ENCODE measurements at regions not wholly inside any gene's neighbourhood (a gene's known extent, or its start where the extent isn't known, plus 50 kb on each side); places are given as distances from the start of the nearest gene placed in this dataset.

DNA sequence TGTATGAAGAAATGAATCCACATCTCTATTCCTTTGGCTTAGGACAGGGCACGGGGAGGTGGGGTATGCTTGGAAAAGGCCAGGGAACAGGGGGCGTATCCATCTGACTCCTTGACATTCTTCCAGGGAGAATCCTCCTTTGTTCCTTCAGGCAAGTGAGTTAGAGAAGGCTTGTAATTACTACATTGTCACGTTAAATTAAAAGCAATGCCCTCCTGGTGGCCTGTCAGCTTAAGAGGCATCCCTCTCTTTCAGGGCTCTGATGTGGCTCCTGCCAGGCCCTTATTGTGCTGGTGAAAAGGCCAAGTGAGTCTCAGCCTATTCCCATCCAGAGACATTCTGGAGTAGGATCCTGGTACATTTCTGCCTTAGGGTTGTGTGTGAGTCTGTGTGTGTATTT lies 128.3 kb downstream of the FOXA2 start:
- Histone ChIP-seq H3K36me3 (ENCODE audit: control insufficient read depth, insufficient read depth, low read length) (no peaks in the 10 kb centered on the region), H3K27ac (ENCODE audit: insufficient read depth, low read depth, low read length, poor library complexity, severe bottlenecking) (no peak overlapping the region), H3K9me3 (ENCODE audit: control insufficient read depth, low read length) (no peaks in the 10 kb centered on the region), H3K4me3 (ENCODE audit: insufficient read depth, low read depth, low read length) (no peak overlapping the region), H3K4me1 (ENCODE audit: control insufficient read depth, insufficient read depth, low read length) (peaks cover 26% of the 10 kb centered on the region), H3K27me3 (ENCODE audit: control insufficient read depth, insufficient read depth, low read length, poor library complexity, severe bottlenecking) (peaks cover 91% of the 10 kb centered on the region)
- WGBS, 2 experiments = 0% methylated on average over 2 to 3 of the region's 3 CpGs

DNA sequence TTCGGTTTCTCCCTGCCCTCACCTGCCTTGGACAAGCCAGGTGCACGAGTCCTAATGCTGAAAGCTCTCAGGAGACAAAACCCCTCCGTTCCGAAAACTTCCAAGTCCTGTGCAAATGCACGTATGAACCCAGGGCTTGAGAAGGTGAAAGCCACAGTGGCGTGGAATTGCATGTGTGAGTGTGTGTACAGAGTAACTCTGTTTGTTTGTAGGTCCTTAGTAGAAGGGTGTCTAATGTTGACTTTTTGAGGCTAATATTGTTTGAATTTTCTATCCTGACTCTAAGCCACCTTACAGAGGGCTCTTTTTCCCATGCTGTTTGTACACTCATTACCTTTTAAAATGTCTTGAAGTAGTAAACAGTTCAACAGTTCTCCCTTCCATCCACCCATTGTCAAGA lies 129.1 kb downstream of the FOXA2 start:
- Histone ChIP-seq H3K4me1 (ENCODE audit: control insufficient read depth, insufficient read depth, low read length) (peaks cover 26% of the 10 kb centered on the region), H3K36me3 (ENCODE audit: control insufficient read depth, insufficient read depth, low read length) (no peaks in the 10 kb centered on the region), H3K4me3 (ENCODE audit: insufficient read depth, low read depth, low read length) (no peak overlapping the region), H3K27me3 (ENCODE audit: control insufficient read depth, insufficient read depth, low read length, poor library complexity, severe bottlenecking) (peaks cover 94% of the 10 kb centered on the region), H3K9me3 (ENCODE audit: control insufficient read depth, low read length) (no peaks in the 10 kb centered on the region), H3K27ac (ENCODE audit: insufficient read depth, low read depth, low read length, poor library complexity, severe bottlenecking) (no peak overlapping the region)
- 80 to 85% methylated on average over 6 of the region's 6 CpGs for WGBS, 2 experiments

DNA sequence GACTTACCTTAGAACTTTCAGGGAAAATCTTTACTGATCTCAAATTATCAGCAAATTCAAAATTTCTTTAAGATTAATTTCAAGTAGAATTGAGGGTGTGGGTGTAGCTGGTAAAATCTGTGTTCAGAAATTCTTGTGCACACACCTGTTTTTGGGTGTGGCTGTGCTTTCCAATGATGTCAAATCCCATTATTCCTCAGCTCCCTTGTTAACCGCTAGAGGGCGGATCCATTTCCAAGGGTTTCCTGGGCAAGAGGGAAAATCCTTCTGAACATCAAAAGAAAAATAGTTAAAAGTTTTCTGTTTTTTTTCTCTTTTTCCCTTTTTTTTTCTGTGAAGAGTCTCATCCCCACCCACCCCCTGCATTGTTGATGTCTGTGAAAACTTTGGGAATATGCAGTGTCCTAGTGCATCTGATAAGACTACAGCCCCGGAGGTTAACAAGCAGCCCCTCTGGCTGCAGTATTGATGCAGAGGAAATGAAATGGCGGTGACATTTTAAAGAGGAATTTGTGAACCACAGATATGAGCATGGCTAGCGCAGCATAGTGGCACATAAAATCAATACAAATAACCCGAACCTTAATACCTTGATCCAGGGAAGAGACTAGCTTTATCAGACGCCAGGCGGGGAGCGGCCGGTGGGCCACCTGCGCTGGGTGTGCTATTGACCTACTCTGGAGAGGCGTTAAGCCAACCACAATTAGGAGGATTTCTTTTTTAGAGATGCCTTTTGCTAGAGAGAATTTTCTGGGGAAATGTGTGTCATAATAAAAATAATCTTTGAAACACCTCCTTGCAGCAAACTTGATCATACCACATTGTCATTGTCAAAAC lies 130.9 kb downstream of the FOXA2 start:
- Histone ChIP-seq H3K9me3 (ENCODE audit: control insufficient read depth, low read length) (no peaks in the 10 kb centered on the region), H3K27ac (ENCODE audit: insufficient read depth, low read depth, low read length, poor library complexity, severe bottlenecking) (no peak overlapping the region), H3K36me3 (ENCODE audit: control insufficient read depth, insufficient read depth, low read length) (no peaks in the 10 kb centered on the region), H3K27me3 (ENCODE audit: control insufficient read depth, insufficient read depth, low read length, poor library complexity, severe bottlenecking) (peaks cover 94% of the 10 kb centered on the region), H3K4me3 (ENCODE audit: insufficient read depth, low read depth, low read length) (no peak overlapping the region), H3K4me1 (ENCODE audit: control insufficient read depth, insufficient read depth, low read length) (peaks cover 41% of the 10 kb centered on the region)
- WGBS, 2 experiments = 72 to 78% methylated on average over 12 of the region's 12 CpGs

DNA sequence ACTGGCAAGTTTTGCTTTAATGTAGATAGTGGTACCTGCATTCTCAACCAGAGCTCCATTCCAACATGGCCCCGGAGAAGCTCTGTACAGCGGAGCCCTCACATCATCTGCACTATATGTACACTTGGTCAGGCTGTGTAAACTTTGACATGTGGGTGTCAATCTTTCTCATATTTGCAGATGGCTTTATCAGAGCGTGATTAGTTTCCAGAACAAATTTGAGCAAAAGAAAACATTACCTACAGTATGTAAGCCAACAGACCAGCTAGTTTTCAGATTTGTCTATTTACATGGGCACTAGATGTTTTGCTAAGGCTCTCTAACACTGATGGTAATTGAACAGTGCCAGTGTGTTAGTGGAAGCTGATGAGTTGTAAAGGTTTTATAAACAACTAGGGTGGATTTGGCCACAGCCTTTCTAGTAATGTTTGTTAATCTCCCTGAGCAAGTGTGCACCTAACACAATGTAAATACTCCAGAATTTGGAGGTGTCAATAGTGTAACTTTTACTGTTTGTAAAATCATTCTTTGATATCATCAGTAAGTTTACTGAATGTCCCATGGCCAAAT lies 131.8 kb downstream of the FOXA2 start:
- Histone ChIP-seq H3K4me1 (ENCODE audit: control insufficient read depth, insufficient read depth, low read length) (peaks cover 40% of the 10 kb centered on the region), H3K27ac (ENCODE audit: insufficient read depth, low read depth, low read length, poor library complexity, severe bottlenecking) (no peak overlapping the region), H3K27me3 (ENCODE audit: control insufficient read depth, insufficient read depth, low read length, poor library complexity, severe bottlenecking) (peaks cover 94% of the 10 kb centered on the region), H3K36me3 (ENCODE audit: control insufficient read depth, insufficient read depth, low read length) (no peaks in the 10 kb centered on the region), H3K4me3 (ENCODE audit: insufficient read depth, low read depth, low read length) (no peak overlapping the region), H3K9me3 (ENCODE audit: control insufficient read depth, low read length) (no peaks in the 10 kb centered on the region)
- 88 to 98% methylated on average over 3 of the region's 3 CpGs for WGBS, 2 experiments

DNA sequence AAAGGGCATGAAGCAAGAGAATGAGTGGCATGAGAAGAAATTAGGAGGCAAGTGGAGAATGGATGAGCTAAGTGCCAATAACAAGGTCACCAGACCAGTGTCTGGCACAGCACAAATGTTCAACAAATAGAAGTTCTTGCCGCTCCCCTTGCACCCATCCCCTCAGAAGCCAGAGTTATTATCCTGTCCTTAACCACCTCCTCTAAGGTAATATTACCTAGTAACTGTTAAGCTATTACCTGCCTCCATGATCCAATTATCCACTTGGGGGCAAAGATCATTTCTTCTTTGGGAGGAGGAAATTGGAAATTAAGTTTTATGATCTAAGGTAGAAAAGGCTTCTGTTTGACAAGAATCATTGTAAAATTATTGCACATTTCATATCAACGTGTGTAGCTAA lies 133.8 kb downstream of the FOXA2 start:
- H3K4me1 ChIP-seq (ENCODE audit: control insufficient read depth, insufficient read depth, low read length) = peaks cover 23% of the 10 kb centered on the region
- H3K27me3 ChIP-seq (ENCODE audit: control insufficient read depth, insufficient read depth, low read length, poor library complexity, severe bottlenecking) = peaks cover 87% of the 10 kb centered on the region
- WGBS, 2 experiments = 93 to 100% methylated on average over 1 to 2 of the region's 2 CpGs
- no peak overlapping the region for H3K27ac ChIP-seq (ENCODE audit: insufficient read depth, low read depth, low read length, poor library complexity, severe bottlenecking)
- H3K4me3 ChIP-seq (ENCODE audit: insufficient read depth, low read depth, low read length) = no peak overlapping the region
- no peaks in the 10 kb centered on the region for H3K36me3 ChIP-seq (ENCODE audit: control insufficient read depth, insufficient read depth, low read length)
- no peaks in the 10 kb centered on the region for H3K9me3 ChIP-seq (ENCODE audit: control insufficient read depth, low read length)

DNA sequence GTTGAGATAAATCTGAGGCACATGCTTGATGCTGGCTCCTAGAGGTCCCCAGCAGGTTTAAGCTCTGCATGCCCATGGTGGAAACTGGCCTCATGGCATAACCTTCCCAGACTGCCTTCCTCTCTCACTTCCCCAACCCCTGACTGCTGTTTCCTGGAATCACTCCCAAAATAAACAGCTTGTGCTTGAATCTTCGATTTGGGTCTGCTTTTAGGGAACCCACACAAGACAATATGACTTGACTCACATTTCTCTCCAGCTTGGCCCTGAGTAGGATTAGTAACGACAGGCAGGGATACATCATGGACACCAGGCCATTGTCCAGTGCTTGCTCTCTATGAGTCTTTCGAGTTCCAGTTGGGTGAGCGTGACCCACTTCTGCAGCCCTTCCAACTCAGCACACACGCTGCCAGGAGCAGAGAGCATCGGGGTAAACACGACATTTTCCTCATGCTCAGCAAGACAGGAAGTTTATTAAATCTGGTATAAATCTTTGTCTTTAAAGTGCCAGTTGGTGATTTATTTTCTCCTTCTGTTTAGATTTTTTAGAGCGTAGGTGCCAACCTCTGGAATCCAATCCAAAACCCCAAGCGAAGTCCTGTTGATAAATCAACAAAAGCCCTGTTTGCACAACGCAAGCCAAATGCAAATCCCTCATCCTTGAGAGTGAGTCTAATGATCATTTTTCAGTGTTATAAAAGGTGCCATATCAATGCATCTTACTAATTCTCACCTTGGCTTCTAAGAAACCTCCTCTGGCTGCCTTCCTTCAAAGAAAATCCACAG lies 135.0 kb downstream of the FOXA2 start:
- H3K4me3 ChIP-seq (ENCODE audit: insufficient read depth, low read depth, low read length) = no peak overlapping the region
- WGBS, 2 experiments = 92% methylated on average over 10 of the region's 10 CpGs

DNA sequence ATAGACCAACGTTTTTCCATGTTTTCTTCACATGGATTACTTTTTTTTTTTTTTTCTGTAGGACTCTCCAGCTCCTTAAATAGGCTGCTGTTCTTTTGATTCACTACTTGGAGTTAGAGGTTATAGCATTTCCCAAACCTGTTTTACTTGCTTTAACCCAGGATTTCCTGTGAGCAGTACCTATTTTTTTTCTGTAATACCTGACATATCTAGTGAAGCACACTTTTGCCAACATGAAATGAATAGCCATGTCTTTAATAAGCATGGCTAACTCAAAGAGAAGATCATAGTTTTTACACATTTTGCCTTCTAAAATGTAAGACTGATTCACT lies 137.0 kb downstream of the FOXA2 start:
- 58% methylated on average over 1 of the region's 1 CpG; no CpG with 5 or more reads in 1 of the 2 experiments for WGBS, 2 experiments
- Histone ChIP-seq H3K36me3 (ENCODE audit: control insufficient read depth, insufficient read depth, low read length) (no peaks in the 10 kb centered on the region), H3K4me3 (ENCODE audit: insufficient read depth, low read depth, low read length) (no peak overlapping the region), H3K4me1 (ENCODE audit: control insufficient read depth, insufficient read depth, low read length) (peaks cover 14% of the 10 kb centered on the region), H3K9me3 (ENCODE audit: control insufficient read depth, low read length) (no peaks in the 10 kb centered on the region), H3K27ac (ENCODE audit: insufficient read depth, low read depth, low read length, poor library complexity, severe bottlenecking) (no peak overlapping the region), H3K27me3 (ENCODE audit: control insufficient read depth, insufficient read depth, low read length, poor library complexity, severe bottlenecking) (peaks cover 67% of the 10 kb centered on the region)

More for the DNA sequence above, 135.0 kb downstream of the FOXA2 start:
- no peak overlapping the region for H3K27ac ChIP-seq (ENCODE audit: insufficient read depth, low read depth, low read length, poor library complexity, severe bottlenecking)
- H3K9me3 ChIP-seq (ENCODE audit: control insufficient read depth, low read length) = no peaks in the 10 kb centered on the region
- H3K27me3 ChIP-seq (ENCODE audit: control insufficient read depth, insufficient read depth, low read length, poor library complexity, severe bottlenecking) = peaks cover 84% of the 10 kb centered on the region
- no peaks in the 10 kb centered on the region for H3K36me3 ChIP-seq (ENCODE audit: control insufficient read depth, insufficient read depth, low read length)
- peaks cover 14% of the 10 kb centered on the region for H3K4me1 ChIP-seq (ENCODE audit: control insufficient read depth, insufficient read depth, low read length)

DNA sequence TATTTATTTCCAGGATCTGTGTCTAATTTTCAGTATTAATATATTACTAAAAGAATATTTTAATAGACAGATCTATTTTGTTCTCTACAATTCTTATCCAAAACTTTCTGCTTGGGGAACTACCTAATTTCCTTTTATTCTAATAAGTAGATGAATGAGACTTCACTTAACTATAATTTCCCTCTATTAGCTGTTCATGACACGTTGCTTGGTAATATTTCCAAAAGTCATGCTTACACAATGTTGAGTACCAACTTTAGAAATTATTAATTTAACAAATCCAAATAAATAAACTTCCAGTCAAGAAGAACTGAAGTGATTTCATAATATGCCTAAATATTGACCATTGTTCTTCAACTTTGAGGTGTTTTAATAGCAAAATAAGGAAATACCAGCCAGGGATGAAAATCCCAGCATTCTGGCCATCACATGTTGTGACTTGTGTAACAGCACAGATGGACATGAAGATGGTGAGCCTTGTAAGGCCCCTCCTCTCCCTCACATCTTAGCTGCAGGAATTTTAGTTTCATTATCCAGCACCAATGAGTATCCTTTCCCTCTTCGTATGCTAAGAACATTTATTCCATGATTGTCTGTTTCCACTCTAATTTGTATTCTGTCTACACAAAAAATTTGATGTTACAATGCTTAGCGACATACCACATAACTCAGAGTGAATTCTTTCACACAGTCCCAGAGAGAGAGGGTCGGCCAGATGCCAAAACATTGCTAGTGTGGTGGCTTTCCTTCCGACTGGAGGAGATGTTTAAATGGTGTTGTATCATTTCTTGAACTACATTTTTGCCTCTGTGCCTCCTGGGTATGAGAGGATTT lies 137.5 kb downstream of the FOXA2 start:
- Histone ChIP-seq H3K27me3 (ENCODE audit: control insufficient read depth, insufficient read depth, low read length, poor library complexity, severe bottlenecking) (peaks cover 61% of the 10 kb centered on the region), H3K4me1 (ENCODE audit: control insufficient read depth, insufficient read depth, low read length) (peaks cover 14% of the 10 kb centered on the region), H3K27ac (ENCODE audit: insufficient read depth, low read depth, low read length, poor library complexity, severe bottlenecking) (no peak overlapping the region), H3K9me3 (ENCODE audit: control insufficient read depth, low read length) (no peaks in the 10 kb centered on the region), H3K4me3 (ENCODE audit: insufficient read depth, low read depth, low read length) (no peak overlapping the region), H3K36me3 (ENCODE audit: control insufficient read depth, insufficient read depth, low read length) (no peaks in the 10 kb centered on the region)
- 90 to 96% methylated on average over 5 of the region's 5 CpGs for WGBS, 2 experiments

DNA sequence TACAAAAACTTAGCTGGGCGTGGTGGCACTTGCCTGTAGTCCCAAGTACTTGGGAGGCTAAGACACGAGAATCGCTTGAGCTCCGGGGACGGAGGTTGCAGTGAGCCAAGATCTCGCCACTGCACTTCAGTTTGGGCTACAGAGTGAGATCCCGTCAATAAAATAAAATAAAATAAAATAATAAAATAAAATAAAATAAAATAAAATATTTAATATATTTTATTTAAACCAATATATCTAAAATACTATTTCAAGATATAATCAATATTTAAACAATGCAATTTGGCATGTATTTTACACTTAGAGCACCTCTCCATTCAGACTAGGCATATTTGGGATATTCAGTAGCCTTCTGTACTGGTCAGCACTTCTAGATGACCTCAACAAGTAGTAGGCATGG lies 142.1 kb downstream of the FOXA2 start:
- WGBS, 2 experiments = 92 to 99% methylated on average over 6 of the region's 7 CpGs
- Histone ChIP-seq H3K4me1 (ENCODE audit: control insufficient read depth, insufficient read depth, low read length) (no peaks in the 10 kb centered on the region), H3K9me3 (ENCODE audit: control insufficient read depth, low read length) (no peaks in the 10 kb centered on the region), H3K27me3 (ENCODE audit: control insufficient read depth, insufficient read depth, low read length, poor library complexity, severe bottlenecking) (peaks cover 54% of the 10 kb centered on the region), H3K4me3 (ENCODE audit: insufficient read depth, low read depth, low read length) (no peak overlapping the region), H3K27ac (ENCODE audit: insufficient read depth, low read depth, low read length, poor library complexity, severe bottlenecking) (no peak overlapping the region), H3K36me3 (ENCODE audit: control insufficient read depth, insufficient read depth, low read length) (no peaks in the 10 kb centered on the region)

Data from ectodermal cell (in vitro differentiated cells).